HL-60/S4 treated with phorbol 12-myristate 13-acetate at 8.2 ng/mL for 4 days and 3 days (cell line): ENCODE measurements at regions not wholly inside any gene's neighbourhood (a gene's known extent, or its start where the extent isn't known, plus 50 kb on each side); places are given as distances from the start of the nearest gene placed in this dataset.

Experiments
- in situ Hi-C: fragments of 300-500 bp; cut with MboI; formaldehyde crosslinking; loops from 2 replicates; pipeline ENCODE4 v1.15.0; 2022; ENCODE audit warnings: low sequenced_read_pairs

DNA sequence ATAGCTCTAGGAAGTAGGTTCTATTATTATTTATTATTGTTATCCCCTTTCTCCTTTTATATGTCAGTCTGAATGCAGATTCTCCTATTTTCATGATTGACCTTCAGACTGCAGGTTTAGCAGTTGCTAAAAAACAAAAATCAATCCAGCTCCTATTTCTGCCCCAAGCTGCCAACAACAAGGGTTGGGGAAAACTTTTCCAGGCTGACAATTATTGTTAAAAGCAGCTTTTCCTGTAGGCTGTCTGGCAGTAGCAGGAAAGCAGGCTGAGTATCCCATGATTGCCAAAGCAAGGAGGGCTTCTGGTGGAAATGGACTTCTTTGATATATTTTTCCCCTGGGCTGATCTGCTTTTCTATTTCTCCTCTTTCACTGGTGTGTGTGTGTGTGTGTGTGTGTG is 78.0 kb upstream of the CTLA4 start:
- in situ Hi-C loops, result no loop called here

DNA sequence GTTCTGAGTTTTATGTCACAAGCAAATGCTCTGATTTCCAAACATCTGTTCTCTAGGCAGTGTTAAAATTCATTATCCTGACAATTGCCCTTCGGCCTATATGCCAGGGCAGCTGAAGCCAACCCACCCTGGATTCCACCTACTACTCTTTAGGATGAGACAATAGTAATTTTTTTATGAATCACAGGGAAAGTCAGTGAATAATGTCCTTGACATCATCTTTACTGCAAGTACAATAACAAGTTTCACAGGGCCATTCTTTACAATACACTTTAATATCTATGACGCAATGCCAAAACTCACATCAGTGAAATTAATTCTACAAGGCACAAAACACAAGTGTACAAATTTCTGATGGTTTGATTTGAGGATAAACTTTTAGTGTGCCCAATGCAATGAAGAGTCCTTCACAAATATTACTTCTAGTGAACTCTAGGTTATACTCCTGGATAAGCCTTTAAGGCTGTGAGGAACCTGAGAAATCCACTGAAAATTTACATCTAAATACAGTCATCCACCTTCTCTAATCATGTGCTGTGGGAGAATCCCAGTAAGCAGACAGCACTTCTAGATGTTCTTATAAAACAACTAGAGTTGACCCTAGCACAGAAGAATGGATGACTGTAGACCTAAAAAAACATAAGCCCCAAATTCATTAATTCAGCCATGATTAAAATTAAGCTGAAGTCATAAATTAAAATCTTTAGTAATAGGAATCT is 77.3 kb upstream of the CTLA4 start:
- in situ Hi-C loops, result no loop called here

DNA sequence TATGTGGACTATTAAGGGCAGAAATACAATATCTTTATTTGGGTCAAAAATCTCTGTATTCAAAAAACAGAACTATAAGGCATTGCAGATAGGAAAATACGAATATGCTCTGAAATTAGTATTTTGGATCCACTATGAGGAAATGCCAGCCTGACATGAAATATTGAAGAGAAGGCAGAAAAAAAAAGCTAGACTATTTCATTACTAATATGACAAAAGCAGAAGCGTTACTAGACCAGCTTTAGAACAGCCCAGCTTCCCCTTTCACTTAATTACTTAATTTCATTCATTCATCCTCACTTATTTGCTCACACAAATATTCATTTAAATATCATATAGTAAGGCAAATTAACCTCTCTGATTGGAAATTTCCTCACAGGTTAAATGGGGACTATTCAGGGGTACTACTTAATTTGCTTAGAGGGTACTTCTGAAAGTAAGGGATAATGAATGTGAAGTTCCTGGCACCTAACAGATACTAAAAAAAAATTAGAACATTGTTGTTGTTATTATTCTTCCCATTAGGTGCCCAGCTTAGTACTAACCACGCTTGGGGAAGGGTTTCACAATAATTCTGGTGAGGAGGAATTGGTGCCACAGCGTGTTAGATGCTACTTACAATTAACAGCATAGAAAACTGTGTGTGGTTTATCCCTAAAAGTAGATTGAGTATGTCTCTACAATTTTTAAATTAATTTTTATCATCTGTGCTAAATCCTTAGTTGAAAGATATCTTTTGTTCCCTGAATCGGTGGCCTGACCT is 71.1 kb upstream of the CTLA4 start:
- in situ Hi-C loops, result no loop called here

DNA sequence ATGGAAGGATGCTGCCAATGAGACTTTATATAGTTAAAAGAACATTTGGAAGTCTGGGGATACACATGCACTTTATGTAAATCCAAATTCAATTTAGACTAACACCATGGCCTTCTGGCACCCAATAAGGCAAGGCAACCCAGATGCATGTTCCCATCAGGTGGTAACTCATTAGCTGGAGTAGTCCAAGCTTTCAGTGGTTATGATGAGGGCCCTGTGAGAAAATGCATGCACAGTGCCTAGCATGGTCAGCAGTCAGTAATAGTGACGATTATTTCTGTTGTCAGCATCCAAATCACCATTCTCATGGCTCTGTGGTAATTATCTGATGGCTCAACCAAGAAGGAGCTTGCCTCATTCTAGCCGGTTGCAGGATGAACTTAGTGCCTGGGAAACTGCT is 70.3 kb upstream of the CTLA4 start:
- in situ Hi-C loops, result no loop called here

DNA sequence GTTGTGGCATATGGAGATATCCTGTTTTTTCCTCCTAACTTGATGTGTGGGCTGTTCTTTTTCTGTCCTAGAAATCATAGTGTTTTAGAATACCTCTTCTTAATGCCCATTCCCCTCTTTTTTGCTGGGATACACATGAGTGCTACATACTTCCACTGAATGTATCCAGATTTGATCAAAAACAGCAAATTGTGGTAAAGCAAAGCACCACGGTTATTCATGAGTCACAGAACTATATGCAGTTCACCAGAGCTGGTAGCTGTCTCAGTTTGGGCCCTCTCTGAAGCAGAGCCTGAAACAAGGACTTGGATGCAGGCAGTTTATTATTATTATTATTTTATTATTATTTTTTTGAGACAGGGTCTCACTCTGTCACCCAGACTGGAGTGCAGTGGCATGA is 69.9 kb upstream of the CTLA4 start:
- in situ Hi-C loops, result no loop called here

DNA sequence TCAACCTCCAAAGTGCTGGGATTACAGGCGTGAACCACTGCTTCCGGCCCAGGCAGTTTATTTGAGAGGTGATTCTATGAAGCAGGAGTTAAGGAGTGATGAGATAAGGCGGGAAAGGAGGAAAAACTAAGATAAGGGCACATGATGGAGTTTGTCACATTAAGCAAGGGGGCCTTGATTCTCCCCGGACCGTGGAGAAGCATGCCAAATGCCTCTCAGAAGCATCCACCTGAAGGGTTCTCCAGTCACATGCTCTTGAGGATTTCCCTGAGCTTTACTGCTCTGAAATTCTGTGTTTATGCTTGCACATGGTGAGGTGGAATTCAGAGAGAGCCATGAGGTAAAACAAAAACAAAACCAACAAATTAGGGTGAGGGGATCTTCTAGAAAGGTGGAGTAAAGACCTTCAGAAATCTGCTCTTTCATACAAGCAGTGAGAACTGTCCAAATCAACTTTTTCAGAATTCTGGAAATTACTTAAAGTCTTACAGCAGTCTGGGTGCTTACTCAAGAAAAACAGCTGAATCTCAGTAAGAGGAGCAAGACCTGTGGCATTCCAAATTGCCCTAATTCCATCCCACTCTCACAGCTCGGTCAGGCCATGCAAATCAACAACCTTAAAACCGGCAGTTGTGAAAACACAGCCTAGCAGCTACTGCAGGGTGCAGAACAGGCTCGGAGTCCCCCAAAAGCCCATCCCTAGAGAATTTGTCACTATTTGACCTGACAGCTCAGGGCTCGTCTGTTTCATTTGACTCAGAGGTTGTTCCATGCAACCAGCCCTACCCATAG is 69.1 kb upstream of the CTLA4 start:
- in situ Hi-C loops, result no loop called here

DNA sequence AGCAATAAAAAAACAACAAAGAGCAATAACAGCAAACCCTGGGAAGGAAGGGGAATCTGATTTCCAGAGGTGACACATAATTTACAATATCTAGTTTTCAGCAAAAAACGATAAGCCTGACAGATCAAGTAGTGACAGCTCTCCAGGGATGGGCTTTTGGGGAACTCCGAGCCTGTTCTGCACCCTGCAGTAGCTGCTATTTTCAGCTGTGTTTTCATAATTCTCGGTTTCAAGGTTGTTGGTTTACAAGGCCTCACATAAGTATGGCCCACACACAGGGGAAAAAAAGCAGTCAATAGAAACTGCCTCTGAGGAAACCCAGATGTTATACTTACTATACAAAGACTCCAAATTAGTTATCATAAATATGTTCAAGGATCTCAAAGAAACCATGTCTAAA is 67.7 kb upstream of the CTLA4 start:
- in situ Hi-C loops, result loop anchor here (25.0 kb wide), 1 partner anchor 313 kb away; no protein-coding TSS in a partner anchor

DNA sequence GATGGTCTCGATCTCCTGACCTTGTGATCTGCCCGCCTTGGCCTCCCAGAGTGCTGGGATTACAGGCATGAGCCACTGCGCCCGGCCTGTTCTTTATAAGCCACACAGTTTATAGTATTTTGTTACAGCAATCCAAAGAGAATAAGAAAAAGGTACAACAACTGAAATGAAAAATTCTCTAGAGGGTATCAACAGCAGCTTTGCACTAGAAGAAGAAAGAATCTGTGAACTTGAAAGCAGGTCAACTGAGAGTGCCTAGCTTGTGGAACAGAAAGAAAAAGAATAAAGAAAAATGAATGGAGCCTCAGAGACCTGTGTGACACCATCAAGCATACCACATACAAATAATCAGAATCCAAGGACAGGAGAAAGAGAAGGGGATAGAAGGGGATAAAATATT is 66.8 kb upstream of the CTLA4 start:
- in situ Hi-C loops, result loop anchor here (25.0 kb wide), 1 partner anchor 313 kb away; no protein-coding TSS in a partner anchor

DNA sequence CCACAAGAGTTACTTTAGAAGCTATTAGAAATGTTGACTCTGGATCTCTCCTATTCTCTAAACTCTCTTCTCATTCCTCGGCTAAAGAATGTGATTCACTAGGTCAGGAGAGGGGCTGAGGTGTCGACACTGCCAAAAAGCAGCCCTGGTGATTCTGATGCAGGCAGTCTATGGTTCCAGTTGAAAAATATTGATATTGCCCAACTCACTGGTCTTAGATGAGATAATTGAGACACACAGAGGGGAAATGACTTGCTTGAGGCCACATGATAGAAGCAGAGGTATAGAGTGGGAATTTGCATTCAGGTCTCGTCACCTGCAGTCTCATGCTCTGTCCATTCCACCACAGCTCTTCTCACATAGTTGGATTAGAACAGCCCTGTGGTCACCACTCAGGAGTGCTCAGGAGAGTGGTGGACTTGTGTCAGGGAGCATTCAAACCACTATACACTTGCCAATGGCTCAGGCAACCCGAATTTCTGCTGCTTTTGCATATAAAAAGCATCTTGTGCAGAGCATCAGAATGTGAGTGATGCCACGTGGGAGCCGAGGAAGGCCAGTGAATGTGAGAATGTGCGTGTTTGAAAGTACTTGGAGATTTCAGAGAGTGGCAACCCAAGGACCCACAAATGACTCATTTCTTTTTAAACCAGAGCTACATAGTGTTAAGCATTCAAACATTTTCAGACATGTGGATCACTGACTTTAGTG is 65.1 kb upstream of the CTLA4 start:
- in situ Hi-C loops, result loop anchor here (25.0 kb wide), 1 partner anchor 315 kb away; no protein-coding TSS in a partner anchor

DNA sequence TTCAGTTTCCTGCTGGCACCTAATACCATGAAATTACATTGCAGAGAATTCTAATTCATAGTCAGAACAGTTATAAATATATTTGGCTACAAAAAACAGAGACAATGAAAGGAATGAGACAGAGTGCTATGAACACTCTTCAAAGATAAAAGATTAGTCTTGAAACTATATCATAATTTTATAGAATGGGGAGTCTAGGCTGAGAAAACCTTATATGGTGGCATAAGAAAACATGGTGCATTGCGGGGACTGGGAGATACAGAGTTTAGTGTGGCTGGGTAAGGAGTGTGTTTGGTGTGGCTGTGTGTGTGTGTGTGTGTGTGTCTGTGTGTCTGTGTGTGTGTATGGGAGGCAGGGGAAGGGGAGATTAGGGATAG is 64.5 kb upstream of the CTLA4 start:
- in situ Hi-C loops, result loop anchor here (25.0 kb wide), 1 partner anchor 316 kb away; no protein-coding TSS in a partner anchor

DNA sequence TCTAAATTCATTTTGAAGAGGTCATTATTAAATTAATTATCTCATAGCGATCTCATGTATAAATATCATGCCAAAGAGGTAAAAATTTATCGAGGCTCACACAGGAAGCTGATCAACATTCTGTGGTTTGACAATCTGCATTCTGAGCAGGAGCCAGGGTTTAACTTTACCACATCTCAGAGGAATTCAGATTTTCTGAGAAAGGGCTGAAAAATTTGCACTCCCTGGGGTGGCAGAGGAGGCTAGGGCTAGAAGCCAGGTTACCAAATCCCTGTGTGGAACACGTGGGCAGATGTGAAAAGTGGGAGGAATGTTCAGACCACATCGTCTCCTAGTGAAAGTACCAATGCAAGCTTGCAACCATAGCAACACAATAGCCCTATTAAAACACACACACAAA is 63.5 kb upstream of the CTLA4 start:
- in situ Hi-C loops, result loop anchor here (25.0 kb wide), 1 partner anchor 317 kb away; no protein-coding TSS in a partner anchor

DNA sequence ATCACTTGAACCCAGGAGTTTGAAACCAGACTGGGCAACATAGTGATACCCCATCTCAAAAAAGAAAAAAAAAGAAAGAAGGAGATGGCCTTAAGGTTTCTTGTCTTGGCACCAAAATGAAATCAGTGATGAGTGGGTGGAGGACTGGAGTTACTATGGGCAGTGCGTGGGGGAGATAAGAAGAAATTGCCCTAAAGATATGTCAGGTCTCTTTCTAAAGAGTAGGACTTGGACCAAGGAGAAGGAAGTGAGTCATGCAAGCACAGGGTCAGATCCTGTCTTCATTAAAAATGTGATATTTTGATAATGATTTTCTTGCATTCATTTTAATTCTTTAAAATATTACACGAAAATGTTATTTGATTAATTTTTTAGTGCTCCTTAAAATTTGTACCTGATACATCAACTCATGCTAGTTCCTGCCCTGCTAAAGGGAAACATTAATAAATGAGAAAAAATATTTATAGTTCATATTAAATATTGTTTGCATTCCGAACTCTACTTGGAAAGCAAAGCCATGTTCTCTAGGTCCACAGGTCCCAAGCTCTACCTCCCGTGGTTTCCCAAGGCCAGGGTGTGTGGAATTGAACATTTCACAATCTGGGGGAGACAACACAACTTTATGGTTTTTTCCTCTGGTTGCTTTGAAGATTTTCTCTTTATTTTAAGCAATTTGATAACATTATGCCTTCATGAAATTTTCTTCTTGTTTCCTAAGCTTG is 62.6 kb upstream of the CTLA4 start:
- in situ Hi-C loops, result loop anchor here (25.0 kb wide), 1 partner anchor 318 kb away; no protein-coding TSS in a partner anchor

DNA sequence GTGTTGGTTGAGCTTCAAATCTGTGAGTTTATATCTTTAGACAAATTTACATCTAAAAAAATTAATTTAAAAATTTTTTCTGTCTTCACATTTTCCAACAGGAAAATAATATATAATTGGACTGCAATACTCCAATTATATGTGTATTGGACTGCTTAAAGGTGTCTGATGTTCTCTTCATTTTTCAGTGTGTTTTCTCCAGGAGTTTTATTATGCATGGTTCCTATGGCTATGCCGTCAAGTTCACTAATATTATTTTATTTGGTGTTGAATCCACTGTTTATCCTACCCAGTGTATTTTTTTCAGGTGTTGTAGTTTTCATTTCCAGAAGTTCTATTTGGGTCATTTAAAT is 62.1 kb upstream of the CTLA4 start:
- in situ Hi-C loops, result loop anchor here (25.0 kb wide), 1 partner anchor 318 kb away; no protein-coding TSS in a partner anchor

DNA sequence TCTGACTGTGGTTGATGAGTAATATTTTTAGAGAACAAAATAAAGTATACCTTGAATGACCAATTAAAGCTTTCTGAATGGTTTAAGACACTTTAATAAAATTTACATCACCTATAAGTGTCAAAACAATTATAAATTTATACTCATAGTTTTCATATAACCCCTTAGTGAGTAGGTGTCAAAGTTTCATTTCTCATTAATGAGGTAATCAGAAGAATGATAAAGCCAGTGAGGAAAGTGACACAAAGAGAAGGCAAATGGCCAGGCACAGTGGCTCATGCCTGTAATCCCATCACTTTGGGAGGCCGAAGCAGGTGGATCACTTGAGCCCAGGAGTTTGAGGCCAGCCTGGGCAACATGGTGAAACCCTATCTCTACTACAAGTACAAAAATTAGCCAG is 60.8 kb upstream of the CTLA4 start:
- in situ Hi-C loops, result loop anchor here (25.0 kb wide), 1 partner anchor 319 kb away; no protein-coding TSS in a partner anchor

DNA sequence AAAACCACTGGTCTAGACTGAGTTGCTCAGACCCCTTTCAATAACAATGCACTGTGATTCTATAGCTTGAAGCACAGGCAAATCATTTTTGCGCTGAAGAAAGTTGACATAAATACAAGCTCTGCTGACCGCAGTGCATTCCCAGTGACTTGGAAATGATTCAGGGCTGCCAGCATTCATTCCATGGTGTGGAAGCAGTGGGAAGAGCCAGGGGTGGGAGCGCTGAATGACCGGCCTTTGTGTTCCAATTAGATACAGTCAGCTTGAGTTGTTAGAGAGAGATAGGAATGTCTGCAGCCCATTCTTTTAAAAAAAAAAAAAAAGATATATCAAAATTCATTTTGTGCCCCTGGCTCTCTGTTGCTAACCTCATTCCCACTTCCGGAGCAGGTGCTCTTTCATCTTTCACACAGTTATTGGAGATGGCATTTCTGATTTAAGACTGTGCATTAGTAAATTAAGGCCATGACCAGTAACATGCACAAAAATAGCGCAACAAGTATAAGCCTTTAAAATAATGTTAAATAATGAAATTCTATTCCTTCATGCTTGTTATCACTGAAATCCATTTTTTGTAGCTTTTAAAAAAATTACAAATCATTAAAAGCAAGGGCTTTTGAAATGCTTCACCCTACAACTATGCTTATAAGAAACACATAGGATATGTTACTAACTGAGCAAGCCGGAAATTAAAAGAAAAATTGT is 59.4 kb upstream of the CTLA4 start:
- in situ Hi-C loops, result loop anchor here (25.0 kb wide), 1 partner anchor 321 kb away; no protein-coding TSS in a partner anchor

DNA sequence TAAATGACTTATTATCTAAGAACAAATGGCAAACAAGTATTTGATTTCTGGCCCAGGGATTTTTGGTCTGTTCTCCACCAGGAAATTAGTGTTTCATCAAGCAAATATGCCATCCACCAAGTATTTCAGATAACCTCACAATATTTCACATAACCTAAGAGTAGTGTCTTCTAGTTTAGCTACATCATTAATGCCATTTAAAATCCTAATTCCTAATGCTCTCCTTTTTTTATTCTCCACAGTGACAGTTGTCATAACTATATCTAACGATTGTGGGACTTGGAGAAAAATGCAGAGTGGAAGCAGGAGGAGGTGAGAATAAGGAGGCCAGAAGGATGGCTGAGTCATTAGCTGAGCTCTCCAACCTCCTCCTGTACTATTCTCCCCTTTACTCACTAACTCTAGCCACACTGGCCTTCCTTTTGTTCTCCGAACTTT is 58.5 kb upstream of the CTLA4 start:
- in situ Hi-C loops, result loop anchor here (25.0 kb wide), 1 partner anchor 322 kb away; no protein-coding TSS in a partner anchor

DNA sequence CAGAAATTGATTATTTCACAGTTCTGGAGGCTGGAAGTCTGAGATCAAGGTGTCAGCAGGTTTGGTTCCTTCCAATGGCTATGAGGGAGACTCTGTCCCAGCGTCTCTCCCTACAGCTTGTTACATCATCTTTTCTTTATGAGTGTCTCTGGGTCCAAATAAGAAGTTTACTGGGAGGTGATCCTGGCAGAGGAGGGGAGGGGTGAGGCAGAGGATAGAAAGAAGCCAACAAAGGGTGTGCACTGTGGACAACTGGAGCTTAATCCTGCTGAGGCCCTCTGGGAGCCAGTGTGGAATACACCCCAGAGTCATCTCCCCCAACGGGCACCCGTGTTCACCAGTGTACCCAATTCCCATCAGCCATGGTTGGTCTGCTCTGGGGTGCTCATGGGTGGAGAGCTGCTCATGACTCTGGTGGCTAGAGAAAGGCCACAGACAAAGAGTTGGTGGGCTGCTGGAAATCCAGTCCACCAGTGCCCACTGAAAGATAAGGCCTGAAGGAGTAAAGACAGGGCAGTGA is 57.5 kb upstream of the CTLA4 start:
- in situ Hi-C loops, result loop anchor here (25.0 kb wide), 1 partner anchor 323 kb away; no protein-coding TSS in a partner anchor

DNA sequence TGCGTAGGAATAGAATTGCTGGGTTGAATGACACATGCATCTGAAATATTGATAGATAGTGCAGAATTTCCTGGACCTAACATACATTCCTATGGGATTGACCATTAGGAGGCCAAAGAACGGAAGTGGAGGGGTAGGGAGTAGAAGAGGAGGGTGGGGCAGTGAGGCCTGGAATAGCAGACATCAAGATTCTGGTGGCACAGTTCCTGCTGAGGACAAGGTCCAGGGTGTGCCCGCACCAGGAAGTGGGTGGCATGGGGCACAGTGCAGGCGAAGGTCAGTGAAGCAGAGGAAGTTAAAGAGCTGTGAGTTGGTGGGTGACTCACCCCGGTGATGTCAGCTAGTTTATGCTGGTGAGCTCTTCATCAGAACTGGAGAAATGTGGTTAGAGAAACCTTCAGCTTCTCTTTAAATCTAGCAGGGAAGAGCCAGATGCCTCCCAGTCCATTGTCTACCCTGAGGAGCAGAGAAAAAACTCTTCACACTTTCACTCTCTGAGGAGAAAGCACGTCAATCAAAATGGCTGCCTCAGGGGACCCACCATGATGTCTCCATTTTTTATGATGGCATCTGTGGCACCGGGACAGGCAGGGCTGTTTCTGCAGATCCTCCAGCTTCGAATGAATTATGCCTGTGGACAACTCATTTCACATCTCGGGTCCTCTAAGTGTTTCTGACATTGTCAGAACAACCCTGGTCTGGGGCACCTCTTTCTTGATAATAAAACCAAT is 55.9 kb upstream of the CTLA4 start:
- in situ Hi-C loops, result loop anchor here (25.0 kb wide), 1 partner anchor 324 kb away; no protein-coding TSS in a partner anchor
